Panc1 (cell line): ENCODE measurements at regions not wholly inside any gene's neighbourhood (a gene's known extent, or its start where the extent isn't known, plus 50 kb on each side); places are given as distances from the start of the nearest gene placed in this dataset.

Experiments used
- ATAC-seq: fragments of 200-7000 bp; cut with Tn5 transposase; 2 replicates; pipeline ENCODE4 v1.9.1; 2020; ENCODE audit warnings: mild to moderate bottlenecking, moderate library complexity
- BruUV-seq: library from RNA; stranded (reverse); fragments of 400-500 nt; replicated peaks from 2 replicates; lab custom pipeline; 2021; lab: Mats Ljungman, UMichigan
- CTCF ChIA-PET: fragments of 300-600 bp; sonication (Branson Sonifier 250); formaldehyde crosslinking; loops from one replicate; lab custom pipeline; 2022; ENCODE audit warnings: antibody characterized with exemption; lab: Charles Lee
- POLR2A ChIA-PET: fragments of 300-600 bp; sonication (Branson Sonifier 250); formaldehyde crosslinking; loops from one replicate; lab custom pipeline; 2022; ENCODE audit warnings: antibody characterized with exemption; lab: Charles Lee
- DNase-seq: peaks from one replicate; pipeline ENCODE4 v3.0.0-alpha.2; 2010; ENCODE audit warnings: low read depth, low spot score
- H3K27ac ChIP-seq: 2 replicates; pipeline ENCODE4 v1.5.1; 2011; ENCODE audit warnings: mild to moderate bottlenecking, low read length, inconsistent platforms
- H3K27me3 ChIP-seq: fragments of 200-500 bp; sonication (Bioruptor generic); 2 replicates; pipeline ENCODE4 v1.6.0; 2014; ENCODE audit warnings: low read length, inconsistent platforms; ENCODE audit not compliant: control insufficient read depth, insufficient read depth
- H3K36me3 ChIP-seq: fragments of 200-500 bp; sonication (Bioruptor generic); 2 replicates; pipeline ENCODE4 v1.5.1; 2014; ENCODE audit warnings: inconsistent platforms, mild to moderate bottlenecking, low read length, moderate library complexity; ENCODE audit not compliant: control insufficient read depth, insufficient read depth
- H3K4me1 ChIP-seq: 2 replicates; pipeline ENCODE4 v1.5.1; 2011; ENCODE audit warnings: inconsistent platforms, mild to moderate bottlenecking, low read length, moderate library complexity; ENCODE audit not compliant: control insufficient read depth, insufficient read depth
- H3K4me3 ChIP-seq, 2 experiments: 2 replicates each; pipeline ENCODE4 v1.5.1; 2011 to 2012; ENCODE audit warnings: low read depth in 2 of 2, low read length in 2 of 2, mild to moderate bottlenecking in 2 of 2, inconsistent platforms in 1 of 2, moderate library complexity in 1 of 2
- H3K9me3 ChIP-seq: fragments of 200-500 bp; sonication (Bioruptor generic); 2 replicates; pipeline ENCODE4 v1.5.1; 2014; ENCODE audit warnings: low read depth, mild to moderate bottlenecking, inconsistent platforms, low read length, moderate library complexity; ENCODE audit not compliant: control insufficient read depth, insufficient read depth
- POLR2AphosphoS5 ChIP-seq: IDR thresholded peaks from 2 replicates; pipeline ENCODE4 v1.6.1; 2012; ENCODE audit warnings: mild to moderate bottlenecking, low read depth, low read length, moderate library complexity
- SIN3A ChIP-seq: IDR thresholded peaks from 2 replicates; pipeline ENCODE4 v1.6.1; 2012; ENCODE audit warnings: low read depth, mild to moderate bottlenecking, low read length, moderate library complexity, borderline replicate concordance; ENCODE audit not compliant: insufficient read depth
- TCF7L2 ChIP-seq: IDR thresholded peaks from 2 replicates; pipeline ENCODE4 v1.6.1; 2011; ENCODE audit warnings: mild to moderate bottlenecking, low read depth, low read length, inconsistent platforms
- in situ Hi-C: cut with HindIII; loops from 2 replicates; pipeline ENCODE4 v1.10.0; 2016; ENCODE audit warnings: low sequenced_read_pairs, low pct_unique_long_range_greater_than_20kb
- intact Hi-C: fragments of 100-400 bp; cut with micrococcal nuclease; formaldehyde crosslinking; loops from one replicate; pipeline ENCODE4 v1.10.0; 2022; ENCODE audit not compliant: unreplicated experiment
- TF ChIP-seq, protein P1 (sequence below), 2 experiments: IDR thresholded peaks; 2 replicates each; pipeline ENCODE4 v1.6.1; 2011 to 2012; ENCODE audit warnings: low read depth in 2 of 2, control low read depth in 1 of 2, low read length in 1 of 2, mild to moderate bottlenecking in 1 of 2, moderate library complexity in 1 of 2; ENCODE audit not compliant: insufficient read depth in 1 of 2
- TF ChIP-seq, protein P2 (sequence below): fragments of 450-650 bp; IDR thresholded peaks from 2 replicates; pipeline ENCODE4 v1.5.1; 2017; ENCODE audit warnings: mild to moderate bottlenecking

GRCh38 chr13:34623331-34623730, 318.7 kb upstream of the NBEA start:
- no peaks in the 10 kb centered on the region for H3K4me1 ChIP-seq
- no peaks in the 10 kb centered on the region for H3K27me3 ChIP-seq
- no peak overlapping the region for H3K27ac ChIP-seq
- H3K9me3 ChIP-seq, result no peaks in the 10 kb centered on the region
- intact Hi-C loops, result no loop called here
- BruUV-seq, result no TSS peak
- ChIA-PET CTCF (no interaction called here), POLR2A (no interaction called here)
- ATAC-seq, result no peak
- H3K36me3 ChIP-seq, result no peaks in the 10 kb centered on the region
- no peak for DNase-seq
- H3K4me3 ChIP-seq, result no peak overlapping the region
- in situ Hi-C loops, result no loop called here
- TF ChIP-seq SIN3A (no peak), TCF7L2 (no peak), POLR2AphosphoS5 (no peak)
- TF ChIP-seq, protein P1, sequence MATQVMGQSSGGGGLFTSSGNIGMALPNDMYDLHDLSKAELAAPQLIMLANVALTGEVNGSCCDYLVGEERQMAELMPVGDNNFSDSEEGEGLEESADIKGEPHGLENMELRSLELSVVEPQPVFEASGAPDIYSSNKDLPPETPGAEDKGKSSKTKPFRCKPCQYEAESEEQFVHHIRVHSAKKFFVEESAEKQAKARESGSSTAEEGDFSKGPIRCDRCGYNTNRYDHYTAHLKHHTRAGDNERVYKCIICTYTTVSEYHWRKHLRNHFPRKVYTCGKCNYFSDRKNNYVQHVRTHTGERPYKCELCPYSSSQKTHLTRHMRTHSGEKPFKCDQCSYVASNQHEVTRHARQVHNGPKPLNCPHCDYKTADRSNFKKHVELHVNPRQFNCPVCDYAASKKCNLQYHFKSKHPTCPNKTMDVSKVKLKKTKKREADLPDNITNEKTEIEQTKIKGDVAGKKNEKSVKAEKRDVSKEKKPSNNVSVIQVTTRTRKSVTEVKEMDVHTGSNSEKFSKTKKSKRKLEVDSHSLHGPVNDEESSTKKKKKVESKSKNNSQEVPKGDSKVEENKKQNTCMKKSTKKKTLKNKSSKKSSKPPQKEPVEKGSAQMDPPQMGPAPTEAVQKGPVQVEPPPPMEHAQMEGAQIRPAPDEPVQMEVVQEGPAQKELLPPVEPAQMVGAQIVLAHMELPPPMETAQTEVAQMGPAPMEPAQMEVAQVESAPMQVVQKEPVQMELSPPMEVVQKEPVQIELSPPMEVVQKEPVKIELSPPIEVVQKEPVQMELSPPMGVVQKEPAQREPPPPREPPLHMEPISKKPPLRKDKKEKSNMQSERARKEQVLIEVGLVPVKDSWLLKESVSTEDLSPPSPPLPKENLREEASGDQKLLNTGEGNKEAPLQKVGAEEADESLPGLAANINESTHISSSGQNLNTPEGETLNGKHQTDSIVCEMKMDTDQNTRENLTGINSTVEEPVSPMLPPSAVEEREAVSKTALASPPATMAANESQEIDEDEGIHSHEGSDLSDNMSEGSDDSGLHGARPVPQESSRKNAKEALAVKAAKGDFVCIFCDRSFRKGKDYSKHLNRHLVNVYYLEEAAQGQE (IDR thresholded peaks at IDR 0.05; ENCODE audit: insufficient read depth in 1 of 2, low read depth in 2 of 2, low read length in 1 of 2), result no peak
- TF ChIP-seq, protein P2, sequence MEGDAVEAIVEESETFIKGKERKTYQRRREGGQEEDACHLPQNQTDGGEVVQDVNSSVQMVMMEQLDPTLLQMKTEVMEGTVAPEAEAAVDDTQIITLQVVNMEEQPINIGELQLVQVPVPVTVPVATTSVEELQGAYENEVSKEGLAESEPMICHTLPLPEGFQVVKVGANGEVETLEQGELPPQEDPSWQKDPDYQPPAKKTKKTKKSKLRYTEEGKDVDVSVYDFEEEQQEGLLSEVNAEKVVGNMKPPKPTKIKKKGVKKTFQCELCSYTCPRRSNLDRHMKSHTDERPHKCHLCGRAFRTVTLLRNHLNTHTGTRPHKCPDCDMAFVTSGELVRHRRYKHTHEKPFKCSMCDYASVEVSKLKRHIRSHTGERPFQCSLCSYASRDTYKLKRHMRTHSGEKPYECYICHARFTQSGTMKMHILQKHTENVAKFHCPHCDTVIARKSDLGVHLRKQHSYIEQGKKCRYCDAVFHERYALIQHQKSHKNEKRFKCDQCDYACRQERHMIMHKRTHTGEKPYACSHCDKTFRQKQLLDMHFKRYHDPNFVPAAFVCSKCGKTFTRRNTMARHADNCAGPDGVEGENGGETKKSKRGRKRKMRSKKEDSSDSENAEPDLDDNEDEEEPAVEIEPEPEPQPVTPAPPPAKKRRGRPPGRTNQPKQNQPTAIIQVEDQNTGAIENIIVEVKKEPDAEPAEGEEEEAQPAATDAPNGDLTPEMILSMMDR, result no peak

- no TSS peak for BruUV-seq
- no peak overlapping the region for H3K27ac ChIP-seq
- POLR2A ChIA-PET, result no interaction called here
- H3K4me1 ChIP-seq, result no peaks in the 10 kb centered on the region
- no peak overlapping the region for H3K4me3 ChIP-seq
- intact Hi-C loops, result no loop called here
- ATAC-seq, result no peak
- H3K9me3 ChIP-seq, result no peaks in the 10 kb centered on the region
- H3K27me3 ChIP-seq, result no peaks in the 10 kb centered on the region
- in situ Hi-C loops, result no loop called here
- H3K36me3 ChIP-seq, result no peaks in the 10 kb centered on the region
- TF ChIP-seq, protein P2, result no peak
- TF ChIP-seq TCF7L2 (no peak), SIN3A (no peak), POLR2AphosphoS5 (no peak)
- TF ChIP-seq, protein P1 (IDR thresholded peaks at IDR 0.05; ENCODE audit: insufficient read depth in 1 of 2, low read depth in 2 of 2, low read length in 1 of 2), result no peak
- CTCF ChIA-PET, result no interaction called here
- DNase-seq, result no peak
Observed at GRCh38 chr13:34627509-34628208, 314.4 kb upstream of the NBEA start.
